NCI-H226 (cell line): ENCODE measurements at regions not wholly inside any gene's neighbourhood (a gene's known extent, or its start where the extent isn't known, plus 50 kb on each side); places are given as distances from the start of the nearest gene placed in this dataset.
"Not testable (repeated sequence)": the region's sequence is repeated elsewhere in the genome, so short reads cannot be mapped to it uniquely, and the experiment has no call there.

Experiments used
- DNase-seq: peaks from one replicate; pipeline ENCODE4 v3.0.0-alpha.2; 2015

- no peak for DNase-seq
Measured at GRCh38 chr21:22314963-22315362, 1316.8 kb downstream of the NCAM2 start.

- no peak for DNase-seq
Measured at GRCh38 chr21:22319435-22319834, 1321.2 kb downstream of the NCAM2 start.

GRCh38 chr21:22342889-22343288 lies 1344.7 kb downstream of the NCAM2 start:
- peak; percentile 69 for DNase-seq

- no peak for DNase-seq
Measured at GRCh38 chr21:22343303-22343702, 1345.1 kb downstream of the NCAM2 start.

GRCh38 chr21:22343721-22344120 lies 1345.5 kb downstream of the NCAM2 start:
- no peak for DNase-seq

GRCh38 chr21:22345624-22346023 lies 1347.4 kb downstream of the NCAM2 start:
- DNase-seq: no peak

GRCh38 chr21:22346576-22346975 lies 1348.4 kb downstream of the NCAM2 start:
- no peak for DNase-seq

- peak; percentile 17 for DNase-seq
Measured at GRCh38 chr21:22351076-22351475, 1352.9 kb downstream of the NCAM2 start.

GRCh38 chr21:22352088-22352487 lies 1353.9 kb downstream of the NCAM2 start:
- peak; percentile 24 for DNase-seq

- DNase-seq: peak; percentile 58
Measured at GRCh38 chr21:22355949-22356348, 1357.7 kb downstream of the NCAM2 start.

- DNase-seq: no peak
Measured at GRCh38 chr21:22356663-22357062, 1358.5 kb downstream of the NCAM2 start.

GRCh38 chr21:22359599-22359998 lies 1361.4 kb downstream of the NCAM2 start:
- not testable (repeated sequence) for DNase-seq

GRCh38 chr21:22363504-22363903 lies 1365.3 kb downstream of the NCAM2 start:
- no peak for DNase-seq

- no peak for DNase-seq
Measured at GRCh38 chr21:22364163-22364562, 1366.0 kb downstream of the NCAM2 start.

GRCh38 chr21:22374218-22374969 lies 1376.2 kb downstream of the NCAM2 start:
- no peak for DNase-seq

GRCh38 chr21:22377795-22378194 lies 1379.6 kb downstream of the NCAM2 start:
- not testable (repeated sequence) for DNase-seq

- no peak for DNase-seq
Measured at GRCh38 chr21:22393324-22393723, 1395.1 kb downstream of the NCAM2 start.

GRCh38 chr21:22395965-22396364 lies 1397.8 kb downstream of the NCAM2 start:
- no peak for DNase-seq

GRCh38 chr21:22399681-22400514 lies 1401.7 kb downstream of the NCAM2 start:
- DNase-seq: no peak

GRCh38 chr21:22409571-22409970 lies 1411.4 kb downstream of the NCAM2 start:
- no peak for DNase-seq

- DNase-seq: no peak
Measured at GRCh38 chr21:22416555-22416954, 1418.3 kb downstream of the NCAM2 start.

GRCh38 chr21:22421416-22422180 lies 1423.4 kb downstream of the NCAM2 start:
- no peak for DNase-seq

- no peak for DNase-seq
Measured at GRCh38 chr21:22438428-22439086, 1440.3 kb downstream of the NCAM2 start.
